Activated T-cell treated with anti-CD3 and anti-CD28 coated beads, Interleukin-2, amount 50 U/mL, for 1 hour (primary cell): ENCODE measurements at regions not wholly inside any gene's neighbourhood (a gene's known extent, or its start where the extent isn't known, plus 50 kb on each side); places are given as distances from the start of the nearest gene placed in this dataset.

Experiments used
- DNase-seq: peaks from one replicate; pipeline ENCODE4 v3.0.0-alpha.2; 2020

GRCh38 chr14:96638041-96638855, 136.1 kb downstream of the PAPOLA start:
- no peak for DNase-seq

- DNase-seq = no peak
Measured at GRCh38 chr14:96639550-96639949, 137.4 kb downstream of the PAPOLA start.

- no peak for DNase-seq
Measured at GRCh38 chr14:96648506-96649326, 146.5 kb downstream of the PAPOLA start.

GRCh38 chr14:96649327-96649601, 147.1 kb downstream of the PAPOLA start:
- DNase-seq = no peak

- no peak for DNase-seq
Measured at GRCh38 chr14:96653597-96653996, 143.6 kb upstream of the VRK1 start.

- no peak for DNase-seq
Measured at GRCh38 chr14:96658611-96659010, 138.6 kb upstream of the VRK1 start.

GRCh38 chr14:96660123-96660522, 137.1 kb upstream of the VRK1 start:
- DNase-seq = no peak

GRCh38 chr14:96660667-96661066, 136.5 kb upstream of the VRK1 start:
- DNase-seq = no peak

GRCh38 chr14:96661244-96661969, 135.8 kb upstream of the VRK1 start:
- no peak for DNase-seq

- no peak for DNase-seq
Measured at GRCh38 chr14:96662116-96662970, 134.8 kb upstream of the VRK1 start.

- no peak for DNase-seq
Measured at GRCh38 chr14:96663076-96663475, 134.1 kb upstream of the VRK1 start.

- no peak for DNase-seq
Measured at GRCh38 chr14:96663491-96664067, 133.6 kb upstream of the VRK1 start.

- DNase-seq = no peak
Measured at GRCh38 chr14:96666088-96666487, 131.1 kb upstream of the VRK1 start.

- DNase-seq = no peak
Measured at GRCh38 chr14:96670391-96670790, 126.8 kb upstream of the VRK1 start.

- no peak for DNase-seq
Measured at GRCh38 chr14:96671218-96671617, 126.0 kb upstream of the VRK1 start.

- DNase-seq = no peak
Measured at GRCh38 chr14:96673706-96674105, 123.5 kb upstream of the VRK1 start.

- DNase-seq = no peak
Measured at GRCh38 chr14:96674121-96674520, 123.1 kb upstream of the VRK1 start.

GRCh38 chr14:96676166-96676565, 121.0 kb upstream of the VRK1 start:
- DNase-seq = no peak

- DNase-seq = no peak
Measured at GRCh38 chr14:96681829-96682228, 115.4 kb upstream of the VRK1 start.

GRCh38 chr14:96682401-96682800, 114.8 kb upstream of the VRK1 start:
- DNase-seq = no peak

GRCh38 chr14:96683562-96684289, 113.5 kb upstream of the VRK1 start:
- DNase-seq = no peak

- no peak for DNase-seq
Measured at GRCh38 chr14:96686126-96686525, 111.1 kb upstream of the VRK1 start.
